Right atrium auricular region (tissue), 2 donors: ENCODE measurements at regions not wholly inside any gene's neighbourhood (a gene's known extent, or its start where the extent isn't known, plus 50 kb on each side); places are given as distances from the start of the nearest gene placed in this dataset.
"Not testable (repeated sequence)": the region's sequence is repeated elsewhere in the genome, so short reads cannot be mapped to it uniquely, and the experiment has no call there.

Experiments used
- DNase-seq: peaks from one replicate; pipeline ENCODE4 v3.0.0-alpha.2; 2019; ENCODE audit warnings: low spot score
- H3K27ac ChIP-seq, 2 donors: fragments of 200-600 bp; sonication (generic); 1 replicate in 1 of 2; 2 replicates in 1 of 2; pipeline ENCODE4 v1.5.1; 2016 to 2019
- H3K27me3 ChIP-seq, 2 donors: fragments of 200-600 bp; sonication (generic); one replicate each; pipeline versions ENCODE4 v1.5.1 to v1.6.0; 2017 to 2019
- H3K36me3 ChIP-seq: fragments of 200-600 bp; sonication (generic); one replicate; pipeline ENCODE4 v1.5.1; 2016
- H3K4me1 ChIP-seq, 2 donors: fragments of 200-600 bp; sonication (generic); one replicate each; pipeline versions ENCODE4 v1.5.1 to v1.6.0; 2017 to 2019
- H3K4me3 ChIP-seq, 2 donors: fragments of 200-600 bp; sonication (generic); 1 replicate in 1 of 2; 2 replicates in 1 of 2; pipeline ENCODE4 v1.5.1; 2017 to 2019; ENCODE audit warnings: mild to moderate bottlenecking in 1 of 2, moderate library complexity in 1 of 2
- H3K9me3 ChIP-seq, 2 donors: fragments of 200-600 bp; sonication (generic); one replicate each; pipeline ENCODE4 v1.5.1; 2019
- TF ChIP-seq, protein P1 (sequence below), 2 donors: fragments of 200-600 bp; sonication (generic); IDR thresholded peaks; one replicate each; pipeline ENCODE4 v1.5.1; 2019; ENCODE audit warnings: antibody characterized with exemption in 2 of 2

DNA sequence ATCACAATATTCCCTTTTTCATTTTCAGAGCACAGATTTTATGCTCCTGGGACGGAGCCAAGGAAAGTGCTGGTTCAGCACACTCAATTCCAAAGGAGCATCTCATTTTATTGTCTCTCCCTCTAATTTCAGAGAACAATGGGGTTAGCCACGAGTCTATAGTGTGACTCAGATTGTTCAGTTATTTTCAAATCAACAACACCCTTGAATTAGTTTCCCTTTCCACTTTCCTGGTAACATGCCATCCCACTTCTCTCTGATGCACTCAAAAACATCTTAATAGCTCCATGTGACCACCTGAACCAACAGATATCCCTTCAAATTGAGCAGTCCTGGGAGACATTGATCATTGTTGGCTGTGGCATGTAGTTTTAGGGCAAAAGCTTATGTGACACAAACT lies 389.7 kb upstream of the MDFIC2 start:
- Histone ChIP-seq H3K4me1 (no peaks in the 10 kb centered on the region), H3K36me3 (no peaks in the 10 kb centered on the region)
- TF ChIP-seq, protein P1, sequence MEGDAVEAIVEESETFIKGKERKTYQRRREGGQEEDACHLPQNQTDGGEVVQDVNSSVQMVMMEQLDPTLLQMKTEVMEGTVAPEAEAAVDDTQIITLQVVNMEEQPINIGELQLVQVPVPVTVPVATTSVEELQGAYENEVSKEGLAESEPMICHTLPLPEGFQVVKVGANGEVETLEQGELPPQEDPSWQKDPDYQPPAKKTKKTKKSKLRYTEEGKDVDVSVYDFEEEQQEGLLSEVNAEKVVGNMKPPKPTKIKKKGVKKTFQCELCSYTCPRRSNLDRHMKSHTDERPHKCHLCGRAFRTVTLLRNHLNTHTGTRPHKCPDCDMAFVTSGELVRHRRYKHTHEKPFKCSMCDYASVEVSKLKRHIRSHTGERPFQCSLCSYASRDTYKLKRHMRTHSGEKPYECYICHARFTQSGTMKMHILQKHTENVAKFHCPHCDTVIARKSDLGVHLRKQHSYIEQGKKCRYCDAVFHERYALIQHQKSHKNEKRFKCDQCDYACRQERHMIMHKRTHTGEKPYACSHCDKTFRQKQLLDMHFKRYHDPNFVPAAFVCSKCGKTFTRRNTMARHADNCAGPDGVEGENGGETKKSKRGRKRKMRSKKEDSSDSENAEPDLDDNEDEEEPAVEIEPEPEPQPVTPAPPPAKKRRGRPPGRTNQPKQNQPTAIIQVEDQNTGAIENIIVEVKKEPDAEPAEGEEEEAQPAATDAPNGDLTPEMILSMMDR (IDR thresholded peaks at IDR 0.05): no peak

GRCh38 chr3:70684701-70685100 lies 372.3 kb upstream of the MDFIC2 start:
- no peaks in the 10 kb centered on the region for H3K36me3 ChIP-seq

More for the DNA sequence above, 389.7 kb upstream of the MDFIC2 start:
- Histone ChIP-seq H3K27ac (no peak overlapping the region), H3K4me3 (no peak overlapping the region), H3K9me3 (no peaks in the 10 kb centered on the region), H3K27me3 (no peaks in the 10 kb centered on the region)
- no peak for DNase-seq

GRCh38 chr3:70675810-70676209 lies 363.4 kb upstream of the MDFIC2 start:
- not testable (repeated sequence) for H3K36me3 ChIP-seq, H3K4me3 ChIP-seq, H3K27ac ChIP-seq, H3K9me3 ChIP-seq, H3K4me1 ChIP-seq, DNase-seq, H3K27me3 ChIP-seq

More at GRCh38 chr3:70684701-70685100, 372.3 kb upstream of the MDFIC2 start:
- Histone ChIP-seq H3K9me3 (no peaks in the 10 kb centered on the region), H3K4me3 (no peak overlapping the region), H3K27me3 (no peaks in the 10 kb centered on the region), H3K27ac (no peak overlapping the region), H3K4me1 (no peaks in the 10 kb centered on the region)
- TF ChIP-seq, protein P1 (IDR thresholded peaks at IDR 0.05): no peak
- DNase-seq: no peak

GRCh38 chr3:70658513-70659310 lies 346.3 kb upstream of the MDFIC2 start:
- no peak overlapping the region for H3K4me3 ChIP-seq
- H3K9me3 ChIP-seq: no peaks in the 10 kb centered on the region
- no peaks in the 10 kb centered on the region for H3K36me3 ChIP-seq
- DNase-seq: no peak
- no peaks in the 10 kb centered on the region for H3K4me1 ChIP-seq
- H3K27ac ChIP-seq: no peak overlapping the region
- TF ChIP-seq, protein P1 (IDR thresholded peaks at IDR 0.05): no peak
- no peaks in the 10 kb centered on the region for H3K27me3 ChIP-seq

GRCh38 chr3:70657454-70657853 lies 345.0 kb upstream of the MDFIC2 start:
- H3K36me3 ChIP-seq: no peaks in the 10 kb centered on the region
- TF ChIP-seq, protein P1 (IDR thresholded peaks at IDR 0.05): no peak
- no peaks in the 10 kb centered on the region for H3K9me3 ChIP-seq
- H3K27me3 ChIP-seq: no peaks in the 10 kb centered on the region
- H3K27ac ChIP-seq: no peak overlapping the region
- H3K4me3 ChIP-seq: no peak overlapping the region
- DNase-seq: no peak
- no peaks in the 10 kb centered on the region for H3K4me1 ChIP-seq

GRCh38 chr3:70647823-70648222 lies 335.4 kb upstream of the MDFIC2 start:
- H3K9me3 ChIP-seq: no peaks in the 10 kb centered on the region
- H3K36me3 ChIP-seq: no peaks in the 10 kb centered on the region
- no peaks in the 10 kb centered on the region for H3K27me3 ChIP-seq
- H3K27ac ChIP-seq: peak overlapping the region in 1 of 2 donors; percentile 18
- H3K4me3 ChIP-seq: no peak overlapping the region
- no peak for DNase-seq
- TF ChIP-seq, protein P1 (IDR thresholded peaks at IDR 0.05): no peak
- no peaks in the 10 kb centered on the region for H3K4me1 ChIP-seq
